NCI-H446 (cell line): ENCODE measurements at regions not wholly inside any gene's neighbourhood (a gene's known extent, or its start where the extent isn't known, plus 50 kb on each side); places are given as distances from the start of the nearest gene placed in this dataset.
A peak's percentile ranks its signal among the peaks of the same experiment; 100 is the strongest.

Experiments used
- DNase-seq, 2 experiments: peaks; one replicate each; lab custom pipeline; 2025; lab: John Stamatoyannopoulos, UW

- DNase-seq, result peak in 1 of 2 experiments; percentile 40
Observed at GRCh38 chr6:133184798-133185372, 56.3 kb upstream of the EYA4 start.

GRCh38 chr6:133185731-133186130 lies 55.4 kb upstream of the EYA4 start:
- no peak for DNase-seq

GRCh38 chr6:133187114-133187513 lies 54.0 kb upstream of the EYA4 start:
- no peak for DNase-seq

GRCh38 chr6:133187657-133188453 lies 53.3 kb upstream of the EYA4 start:
- DNase-seq, result peak in 1 of 2 experiments; percentile 5

GRCh38 chr6:133190912-133191311 lies 50.2 kb upstream of the EYA4 start:
- DNase-seq, result no peak

- DNase-seq, result peak in 1 of 2 experiments; percentile 46
Observed at GRCh38 chr6:133191323-133191722, 49.8 kb upstream of the EYA4 start.
